Caki2 (cell line): ENCODE measurements at regions not wholly inside any gene's neighbourhood (a gene's known extent, or its start where the extent isn't known, plus 50 kb on each side); places are given as distances from the start of the nearest gene placed in this dataset.

Experiments
- DNase-seq: peaks from one replicate; pipeline ENCODE4 v3.0.0-alpha.2; 2015; ENCODE audit warnings: low read depth
- in situ Hi-C: cut with HindIII; loops from 2 replicates; pipeline ENCODE4 v1.10.0; 2016; ENCODE audit warnings: low sequenced_read_pairs, low pct_unique_long_range_greater_than_20kb, mixed read lengths

- DNase-seq = no peak
- in situ Hi-C loops = no loop called here
These were observed 500.2 kb upstream of the CDH6 start for GRCh38 chr5:30693326-30693725.

- in situ Hi-C loops = no loop called here
These were observed 502.6 kb upstream of the CDH6 start for GRCh38 chr5:30690931-30691330.

DNA sequence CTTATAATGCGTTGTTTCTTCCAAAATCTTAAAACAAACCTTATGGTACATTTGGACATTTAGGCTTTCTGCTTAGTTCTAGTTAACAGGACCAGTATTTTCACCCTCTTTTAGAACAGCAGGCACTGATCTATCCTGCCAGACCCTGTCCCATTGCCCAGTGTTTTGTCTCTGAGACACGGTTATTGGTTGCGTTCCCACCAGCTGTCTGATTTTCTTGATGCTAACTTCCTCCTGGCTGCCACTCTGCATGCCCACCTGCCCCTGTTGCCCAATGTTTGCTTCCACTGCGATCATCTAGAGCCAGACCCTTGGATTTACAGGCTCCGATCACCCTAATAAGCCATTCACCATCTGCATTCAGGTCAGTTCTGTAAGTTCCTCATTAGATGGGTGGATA is 506.0 kb upstream of the CDH6 start:
- in situ Hi-C loops = no loop called here
- no peak for DNase-seq

More at GRCh38 chr5:30690931-30691330, 502.6 kb upstream of the CDH6 start:
- no peak for DNase-seq

DNA sequence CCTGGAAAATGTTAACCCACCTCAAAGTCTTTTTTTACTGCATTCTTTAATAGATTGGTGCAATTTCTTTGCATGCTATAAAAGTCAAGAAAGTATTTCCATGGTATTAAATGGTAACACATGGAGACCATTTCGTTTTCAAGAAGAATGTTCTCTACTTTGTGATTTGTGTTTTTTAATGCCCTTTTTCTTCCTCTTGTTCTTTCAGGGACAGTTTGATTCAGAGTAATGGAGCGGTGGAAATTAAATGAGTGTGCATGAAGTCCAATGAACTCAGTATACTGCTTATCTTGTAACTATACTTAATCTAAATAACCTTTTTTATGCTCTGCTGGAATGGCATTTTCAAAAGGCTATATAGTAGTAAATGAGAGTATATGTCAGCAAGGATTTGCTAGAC is 507.0 kb upstream of the CDH6 start:
- no peak for DNase-seq
- in situ Hi-C loops = no loop called here

- in situ Hi-C loops = no loop called here
- no peak for DNase-seq
These were observed 517.2 kb upstream of the CDH6 start for GRCh38 chr5:30676223-30676840.

DNA sequence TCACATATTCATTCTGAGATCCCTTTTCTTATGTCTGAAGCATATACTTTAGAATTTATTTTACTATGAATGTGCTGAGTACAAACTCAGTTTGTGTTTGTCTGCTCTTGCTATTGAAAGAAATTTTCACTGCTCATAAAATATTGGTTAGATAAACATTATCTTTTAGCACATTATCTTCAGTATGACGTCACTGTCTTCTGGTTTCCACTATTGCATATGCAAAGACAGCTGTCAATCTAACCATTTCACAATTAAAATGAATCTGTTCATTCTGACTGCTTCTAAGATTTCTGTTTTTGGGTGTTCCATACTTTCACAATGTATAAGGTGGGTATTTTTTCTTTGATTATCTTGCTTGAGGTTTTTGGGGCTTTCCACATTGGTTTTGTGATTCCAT is 526.2 kb upstream of the CDH6 start:
- DNase-seq = no peak
- in situ Hi-C loops = no loop called here

DNA sequence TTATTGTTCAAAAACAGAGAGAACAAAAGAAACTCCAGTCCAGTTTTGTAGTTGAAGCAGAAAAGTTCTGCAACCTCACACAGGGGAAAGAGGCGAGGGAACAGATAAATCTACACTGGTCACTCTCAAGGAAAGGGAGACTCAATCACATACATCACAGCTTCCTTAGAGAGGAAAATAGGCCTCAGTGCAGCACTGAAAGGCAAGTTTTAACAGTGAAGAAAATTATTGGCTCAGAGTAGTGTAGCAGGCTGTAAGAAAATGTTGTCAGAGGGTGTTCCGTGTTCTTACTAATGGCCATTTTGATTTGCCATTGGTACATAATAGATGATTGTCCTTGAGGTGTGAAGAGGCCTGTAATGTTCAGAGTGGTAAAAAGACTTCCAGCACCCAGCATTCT is 530.0 kb upstream of the CDH6 start:
- no peak for DNase-seq
- in situ Hi-C loops = no loop called here

DNA sequence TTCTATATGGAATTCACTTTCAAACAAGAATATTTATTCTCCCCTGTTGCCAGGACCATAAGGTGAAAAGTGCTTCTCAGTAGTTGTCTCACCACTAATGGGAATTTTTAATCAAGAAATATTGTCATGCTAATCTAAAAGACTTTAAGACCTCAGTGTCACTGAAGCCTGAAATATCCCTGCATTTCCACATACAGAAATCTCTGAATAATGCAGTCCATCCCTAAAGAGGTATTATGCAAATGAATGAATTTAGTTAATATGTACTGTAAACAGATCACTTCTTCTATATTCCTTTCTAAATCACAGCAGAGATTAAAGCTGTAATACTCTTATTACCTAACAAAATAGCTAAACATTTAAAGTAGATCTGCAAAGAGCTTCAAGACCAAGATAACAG is 531.1 kb upstream of the CDH6 start:
- DNase-seq = no peak
- in situ Hi-C loops = no loop called here

- in situ Hi-C loops = no loop called here
These were observed 531.8 kb upstream of the CDH6 start for GRCh38 chr5:30661730-30662129.

DNA sequence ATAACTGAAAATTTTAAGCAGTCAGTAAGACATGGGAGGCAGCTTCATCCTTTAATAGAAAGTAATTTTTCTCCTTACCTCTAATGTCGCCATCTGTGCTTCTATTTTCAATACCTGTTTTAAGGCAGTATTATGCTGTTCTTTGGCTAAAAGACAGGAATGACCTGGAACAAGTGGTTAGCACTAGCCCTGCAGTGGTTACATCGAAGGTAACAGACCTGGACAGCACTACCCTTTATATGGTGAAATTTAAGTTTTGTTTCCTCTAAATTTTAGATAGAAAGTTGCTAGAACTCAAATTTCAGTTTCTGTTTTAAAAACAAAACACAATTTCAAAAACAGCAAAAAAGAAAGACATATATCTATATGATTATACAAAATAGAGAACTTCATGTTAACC is 534.1 kb upstream of the CDH6 start:
- in situ Hi-C loops = no loop called here
- DNase-seq = no peak

More at GRCh38 chr5:30661730-30662129, 531.8 kb upstream of the CDH6 start:
- DNase-seq = no peak

- in situ Hi-C loops = no loop called here
- no peak for DNase-seq
These were observed 543.2 kb upstream of the CDH6 start for GRCh38 chr5:30650311-30650710.

- in situ Hi-C loops = no loop called here
- no peak for DNase-seq
These were observed 554.6 kb upstream of the CDH6 start for GRCh38 chr5:30638899-30639298.

GRCh38 chr5:30627945-30628344 is 565.5 kb upstream of the CDH6 start:
- in situ Hi-C loops = no loop called here
- DNase-seq = no peak

DNA sequence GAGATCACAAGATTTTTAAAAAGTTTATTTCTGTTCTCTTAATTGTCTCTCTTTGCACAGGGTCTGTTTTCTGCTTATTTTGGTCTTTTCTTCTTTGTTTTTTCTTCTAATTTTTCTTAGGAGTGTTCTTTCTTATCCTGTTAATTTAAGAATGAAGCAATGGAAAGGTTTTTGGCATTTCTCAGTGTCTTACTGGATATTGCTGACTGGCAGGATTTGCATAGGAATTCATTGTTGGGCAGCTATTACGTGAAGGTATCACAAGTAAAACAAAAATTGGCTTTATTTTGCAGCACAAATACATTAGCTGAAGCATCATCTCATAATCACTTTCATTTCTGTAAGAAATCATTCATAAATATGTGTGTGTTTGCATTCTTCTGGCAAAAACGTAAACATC is 566.9 kb upstream of the CDH6 start:
- no peak for DNase-seq
- in situ Hi-C loops = no loop called here

- no peak for DNase-seq
- in situ Hi-C loops = no loop called here
These were observed 572.9 kb upstream of the CDH6 start for GRCh38 chr5:30620481-30621085.

DNA sequence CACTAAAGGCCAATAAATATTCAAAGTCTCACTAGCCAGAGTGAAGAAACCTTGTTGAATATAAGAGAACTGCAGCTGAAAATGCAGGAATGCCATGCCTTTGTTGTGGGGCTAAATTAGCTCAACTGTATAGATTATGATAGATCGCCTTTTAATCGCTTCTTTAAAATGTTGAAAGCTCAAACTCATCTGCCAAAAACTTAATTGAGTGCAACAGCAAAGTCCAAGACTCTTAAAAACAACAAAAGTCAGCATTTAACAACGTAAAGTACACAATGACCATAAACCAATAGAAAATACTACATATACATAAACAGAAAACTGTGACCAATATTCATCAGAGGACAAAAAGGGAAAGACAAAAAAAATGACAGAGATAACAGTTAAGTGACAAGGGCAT is 585.0 kb upstream of the CDH6 start:
- DNase-seq = no peak

GRCh38 chr5:30607301-30607894 is 586.1 kb upstream of the CDH6 start:
- DNase-seq = no peak
- in situ Hi-C loops = no loop called here

More for the DNA sequence above, 585.0 kb upstream of the CDH6 start:
- in situ Hi-C loops = no loop called here

DNA sequence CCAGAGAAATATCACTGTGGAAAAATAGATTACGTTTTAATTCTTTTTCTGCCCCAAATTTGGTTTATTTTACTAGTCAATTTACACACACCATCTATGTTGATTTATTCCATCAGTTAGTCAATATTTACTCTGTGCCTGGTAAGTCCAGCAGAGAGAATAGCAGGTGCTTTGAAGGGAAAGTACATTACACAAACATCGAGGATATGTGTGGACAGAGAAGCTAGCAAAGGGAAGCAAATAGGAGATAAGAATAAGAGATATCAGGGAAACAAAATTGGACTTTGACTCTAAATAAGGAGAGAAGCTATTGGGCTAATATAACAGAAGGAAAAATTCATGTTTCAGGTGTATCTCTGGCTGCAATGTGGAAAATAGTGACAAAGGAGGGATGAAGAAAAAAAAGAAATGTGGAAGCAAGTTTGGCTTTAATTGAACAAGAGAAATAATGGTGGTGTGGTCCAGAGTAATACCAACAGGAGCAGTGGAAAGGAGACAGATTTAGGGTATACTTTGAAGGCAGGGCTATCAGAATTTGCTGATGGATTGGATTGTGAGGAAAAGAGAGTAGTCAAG is 587.7 kb upstream of the CDH6 start:
- no peak for DNase-seq
- in situ Hi-C loops = no loop called here

- no peak for DNase-seq
- in situ Hi-C loops = no loop called here
These were observed 588.7 kb upstream of the CDH6 start for GRCh38 chr5:30604648-30605262.
